BJ (cell line): ENCODE measurements at regions not wholly inside any gene's neighbourhood (a gene's known extent, or its start where the extent isn't known, plus 50 kb on each side); places are given as distances from the start of the nearest gene placed in this dataset.

ENCODE experiments used
- CTCF ChIA-PET: fragments of 350-600 bp; formaldehyde crosslinking; extraction: SDS; loops from one replicate; lab custom pipeline; 2021; ENCODE audit warnings: antibody characterized with exemption, inconsistent platforms; lab: Yijun Ruan, JAX
- POLR2A ChIA-PET: fragments of 300-600 bp; sonication (Branson Sonifier 250); formaldehyde crosslinking; extraction: SDS; loops from one replicate; lab custom pipeline; 2021; ENCODE audit warnings: antibody characterized with exemption; lab: Charles Lee
- DNase-seq: peaks from one replicate; pipeline ENCODE4 v3.0.0-alpha.2; 2011; ENCODE audit warnings: low read depth
- H3K27me3 ChIP-seq: 2 replicates; pipeline ENCODE4 v1.6.0; 2011; ENCODE audit warnings: low read length; ENCODE audit not compliant: control insufficient read depth, insufficient read depth
- H3K36me3 ChIP-seq: 2 replicates; pipeline ENCODE4 v1.5.1; 2011; ENCODE audit warnings: low read length; ENCODE audit not compliant: control insufficient read depth, insufficient read depth
- H3K4me3 ChIP-seq: 2 replicates; pipeline ENCODE4 v1.5.1; 2011; ENCODE audit warnings: low read depth, mild to moderate bottlenecking, control low read depth, low read length
- CTCF ChIP-seq: IDR thresholded peaks from 2 replicates; pipeline ENCODE4 v1.5.1; 2011; ENCODE audit warnings: low read depth, mild to moderate bottlenecking, control low read depth, inconsistent platforms, low read length, moderate library complexity; ENCODE audit not compliant: insufficient read depth

- DNase-seq = no peak
- Histone ChIP-seq H3K36me3 (no peaks in the 10 kb centered on the region), H3K4me3 (no peak overlapping the region), H3K27me3 (no peaks in the 10 kb centered on the region)
- CTCF ChIA-PET = interaction anchor here (0.6 kb wide), 1 partner anchor 13 kb away, joined by 4 read pairs; no protein-coding TSS in a partner anchor
- TF ChIP-seq CTCF = no peak
- POLR2A ChIA-PET = no interaction called here
These were observed 312.3 kb downstream of the ZBBX start for GRCh38 chr3:167067787-167068161.

GRCh38 chr3:167066977-167067786 is 312.9 kb downstream of the ZBBX start:
- H3K27me3 ChIP-seq = no peaks in the 10 kb centered on the region
- ChIA-PET CTCF (interaction anchor here (0.6 kb wide), 1 partner anchor 12 kb away, joined by 4 read pairs; no protein-coding TSS in a partner anchor), POLR2A (no interaction called here)
- H3K36me3 ChIP-seq = no peaks in the 10 kb centered on the region
- H3K4me3 ChIP-seq = no peak overlapping the region
- DNase-seq = no peak
- TF ChIP-seq CTCF = no peak

- ChIA-PET CTCF (no interaction called here), POLR2A (no interaction called here)
- no peaks in the 10 kb centered on the region for H3K27me3 ChIP-seq
- H3K4me3 ChIP-seq = no peak overlapping the region
- TF ChIP-seq CTCF = no peak
- no peaks in the 10 kb centered on the region for H3K36me3 ChIP-seq
- no peak for DNase-seq
These were observed 322.5 kb downstream of the ZBBX start for GRCh38 chr3:167057581-167057980.

GRCh38 chr3:167054926-167055325 is 325.2 kb downstream of the ZBBX start:
- no peaks in the 10 kb centered on the region for H3K36me3 ChIP-seq
- DNase-seq = no peak
- no peaks in the 10 kb centered on the region for H3K27me3 ChIP-seq
- ChIA-PET CTCF (interaction anchor here (0.5 to 0.7 kb wide), 2 partner anchors 12 to 198 kb away, joined by 3 to 4 read pairs; no protein-coding TSS in a partner anchor), POLR2A (no interaction called here)
- TF ChIP-seq CTCF = no peak
- no peak overlapping the region for H3K4me3 ChIP-seq

- H3K36me3 ChIP-seq = no peaks in the 10 kb centered on the region
- no peak overlapping the region for H3K4me3 ChIP-seq
- POLR2A ChIA-PET = no interaction called here
- H3K27me3 ChIP-seq = no peaks in the 10 kb centered on the region
- TF ChIP-seq CTCF = no peak
- DNase-seq = no peak
- CTCF ChIA-PET = no interaction called here
These were observed 328.7 kb downstream of the ZBBX start for GRCh38 chr3:167051421-167051820.
